Stimulated activated CD4-positive, alpha-beta T cell treated with anti-CD3 and anti-CD28 coated beads, Interleukin-15, amount 100 ng/mL, for 1 hour (primary cell): ENCODE measurements at regions not wholly inside any gene's neighbourhood (a gene's known extent, or its start where the extent isn't known, plus 50 kb on each side); places are given as distances from the start of the nearest gene placed in this dataset.
"Not testable (repeated sequence)": the region's sequence is repeated elsewhere in the genome, so short reads cannot be mapped to it uniquely, and the experiment has no call there.

Experiments
- DNase-seq, 2 donors: peaks; one replicate each; pipeline ENCODE4 v3.0.0-alpha.2; 2020; ENCODE audit warnings: low read depth in 1 of 2, low spot score in 1 of 2

DNA sequence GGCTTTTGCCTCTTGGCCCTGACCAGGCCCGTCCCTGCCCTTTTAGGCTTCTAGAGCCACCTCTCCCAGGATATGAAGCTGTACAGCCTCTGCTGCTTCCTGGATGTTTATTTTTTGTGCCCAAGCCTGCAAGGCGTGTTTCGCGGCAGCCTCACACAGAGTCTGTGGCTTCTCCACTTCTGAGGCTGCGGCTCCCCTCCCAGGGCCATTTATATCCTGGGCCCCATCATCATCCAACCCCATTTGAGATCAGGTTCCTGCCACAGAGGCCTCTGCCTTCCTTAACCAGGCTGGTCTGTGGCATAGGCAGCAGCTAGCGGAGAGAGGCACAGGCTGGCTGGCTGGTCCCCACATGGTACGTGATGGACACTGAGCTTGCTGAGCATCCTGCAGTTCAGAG, 114.1 kb upstream of the PWP1 start:
- DNase-seq, result no peak

DNA sequence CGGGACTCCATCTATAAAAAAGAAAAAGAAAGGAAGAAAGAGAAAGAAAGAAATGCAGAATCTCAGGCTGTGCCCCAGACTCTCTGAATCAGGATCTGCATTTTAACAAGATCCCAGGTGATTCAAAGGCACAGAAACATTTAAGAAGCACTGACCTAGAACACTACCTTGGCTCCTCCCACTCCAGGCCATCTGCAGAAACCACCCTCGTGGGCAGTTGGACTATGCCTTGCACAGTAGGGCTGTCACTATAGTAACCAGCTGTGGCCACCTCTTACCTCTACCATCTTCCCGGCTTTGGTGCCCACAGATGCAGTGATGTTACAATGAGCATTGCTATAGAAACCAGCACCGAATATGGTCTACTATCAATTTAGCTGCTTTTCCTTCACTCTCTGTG, 110.9 kb upstream of the PWP1 start:
- no peak for DNase-seq

DNA sequence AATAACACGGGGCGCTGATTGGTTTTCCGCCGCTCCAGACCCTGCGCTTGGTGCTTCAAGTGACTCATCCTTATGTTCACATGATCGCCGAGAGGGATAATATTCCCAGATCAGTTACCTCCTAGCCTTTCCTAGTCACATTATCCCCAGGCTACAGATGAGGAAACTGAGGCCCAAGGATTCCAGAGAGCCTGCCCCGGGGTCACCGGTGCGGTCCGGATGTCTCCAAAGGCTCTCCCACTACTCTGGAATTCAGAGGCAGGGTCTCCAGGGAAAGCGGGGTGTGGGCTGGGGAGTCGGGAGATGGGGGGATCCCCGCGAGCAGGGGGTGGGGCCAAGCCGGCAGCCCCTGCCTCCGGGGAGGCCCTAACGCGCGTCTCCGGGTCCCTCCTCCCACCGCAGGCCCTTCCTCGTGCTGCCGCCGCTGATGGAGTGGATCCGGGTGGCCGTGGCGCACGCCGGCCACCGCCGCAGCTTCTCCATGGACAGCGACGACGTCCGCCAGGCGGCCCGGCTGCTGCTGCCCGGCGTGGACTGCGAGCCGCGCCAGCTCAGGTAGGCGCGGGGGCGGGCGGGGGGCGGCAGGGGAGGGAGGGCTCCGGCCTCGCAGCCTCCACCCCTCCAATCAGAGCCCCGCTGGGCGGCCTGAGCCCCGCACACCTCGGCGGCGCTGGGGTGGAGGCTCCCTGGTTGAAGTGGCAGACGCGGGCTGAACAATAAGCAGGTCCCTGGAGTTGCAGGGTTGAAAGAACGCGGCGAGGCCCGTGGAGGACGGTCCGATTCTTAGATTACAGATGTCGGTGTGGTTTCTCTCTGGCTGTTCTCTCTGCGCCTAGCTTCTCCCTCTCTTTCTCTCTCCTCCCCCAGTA, 104.6 kb upstream of the PWP1 start:
- no peak for DNase-seq

DNA sequence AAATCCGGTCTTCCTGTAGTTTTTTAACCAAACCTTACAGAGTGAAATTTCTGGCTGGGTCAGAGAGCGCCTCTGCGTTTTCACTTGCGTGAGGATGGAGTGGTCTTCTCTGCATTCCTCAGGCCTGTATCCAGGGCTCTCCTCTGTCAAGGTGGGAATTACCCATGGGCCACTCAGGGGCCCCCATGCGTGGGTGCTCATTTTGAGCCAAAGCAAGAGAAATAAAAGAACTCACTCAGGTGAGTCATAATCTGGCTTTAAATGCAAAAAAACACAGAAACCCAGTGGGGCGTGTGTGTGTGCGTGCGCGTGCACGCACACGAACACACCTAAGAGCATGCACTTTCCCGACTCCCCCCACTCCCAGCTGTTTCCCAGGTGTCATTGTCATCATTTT, 104.0 kb upstream of the PWP1 start:
- DNase-seq, result no peak

DNA sequence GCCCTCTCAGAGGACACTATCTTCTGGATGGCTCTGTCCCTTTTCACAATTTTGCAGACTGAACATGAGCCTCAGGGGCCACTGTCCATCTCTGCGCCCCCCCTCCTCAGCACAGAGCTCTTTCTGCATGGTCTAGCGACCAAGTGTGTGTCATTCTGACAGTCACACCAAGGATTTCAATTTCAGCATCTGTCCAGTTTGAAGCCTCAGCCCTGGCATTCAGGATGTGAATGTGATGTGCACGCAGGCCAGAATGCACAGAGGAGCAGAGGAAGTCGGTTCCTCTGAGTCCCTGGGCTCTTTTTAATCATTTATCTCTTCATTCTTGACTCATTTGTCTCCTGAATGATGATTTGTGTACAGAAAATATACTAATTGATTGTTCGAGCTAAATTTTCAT, 102.0 kb upstream of the PWP1 start:
- no peak for DNase-seq

DNA sequence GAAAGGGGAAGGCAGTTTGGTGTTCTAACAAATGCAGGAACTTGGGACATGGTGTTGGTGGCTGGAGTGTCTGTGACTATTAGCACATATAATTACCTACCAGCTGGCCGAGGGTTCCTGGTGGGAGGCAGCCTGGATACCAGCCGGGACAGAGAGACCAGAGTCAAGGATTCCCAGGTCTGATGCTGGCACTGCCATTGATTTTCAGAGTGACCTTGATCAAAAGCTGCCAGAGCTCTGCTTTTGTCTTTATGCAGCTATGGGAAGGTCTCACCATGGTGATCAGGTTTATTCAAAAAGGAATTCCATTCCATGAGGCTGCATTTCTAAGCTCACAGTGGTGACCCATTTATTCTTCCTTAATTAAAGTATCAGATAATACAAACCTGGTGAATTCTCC, 101.0 kb upstream of the PWP1 start:
- no peak for DNase-seq

DNA sequence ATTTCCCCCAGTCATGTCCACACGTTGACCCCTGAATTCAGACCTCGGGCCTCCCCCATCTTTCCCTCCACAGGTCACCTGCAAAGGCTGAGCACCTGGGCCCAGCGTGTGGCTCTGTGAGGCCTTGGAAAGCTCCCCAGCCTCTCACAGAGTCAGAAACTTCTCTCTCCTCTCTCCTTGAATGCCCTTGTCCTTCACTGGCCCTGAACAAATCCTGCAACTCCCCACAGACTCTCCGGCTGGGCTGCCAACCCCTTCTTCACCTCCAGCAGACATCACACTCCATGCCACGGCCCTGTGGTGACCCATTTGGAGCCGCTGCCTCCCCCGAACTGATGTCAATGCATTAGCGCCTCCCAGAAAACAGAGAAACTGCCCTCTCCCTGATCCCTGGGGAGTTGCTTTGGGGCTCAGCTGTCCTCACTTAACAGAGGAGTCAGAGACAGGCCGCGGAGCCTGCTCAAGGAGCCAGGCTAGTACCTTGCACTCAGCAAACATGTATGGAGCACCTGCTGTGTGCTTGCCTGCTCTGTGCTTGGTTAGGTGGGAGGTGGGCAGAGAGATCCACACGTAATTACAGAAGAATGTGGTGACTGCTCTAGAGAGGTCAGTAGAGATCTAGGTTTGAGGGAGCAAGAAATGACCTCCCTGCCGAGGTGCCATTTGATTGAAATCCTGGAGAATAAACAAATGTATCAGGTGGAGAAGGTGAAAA, 99.2 kb upstream of the PWP1 start:
- DNase-seq, result no peak

DNA sequence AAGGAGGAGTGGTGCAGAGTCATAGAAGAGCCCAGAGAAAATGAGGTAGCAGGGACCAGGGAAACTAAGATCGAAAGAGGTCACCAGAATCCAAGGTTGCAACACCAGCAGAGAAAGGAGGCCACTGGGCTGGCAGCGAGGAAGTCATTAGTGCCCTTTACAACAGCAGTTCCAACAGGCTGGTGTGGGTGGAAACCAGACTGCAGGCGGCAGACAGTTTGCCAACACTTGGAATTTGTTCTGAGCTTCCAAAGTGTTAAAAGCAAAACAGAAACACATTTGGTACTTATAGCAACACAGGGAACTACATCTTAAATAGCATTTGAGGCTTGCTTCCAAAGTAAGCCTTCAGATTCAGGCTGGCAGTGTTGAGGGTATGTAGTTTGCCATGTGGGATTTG, 95.2 kb upstream of the PWP1 start:
- no peak for DNase-seq

DNA sequence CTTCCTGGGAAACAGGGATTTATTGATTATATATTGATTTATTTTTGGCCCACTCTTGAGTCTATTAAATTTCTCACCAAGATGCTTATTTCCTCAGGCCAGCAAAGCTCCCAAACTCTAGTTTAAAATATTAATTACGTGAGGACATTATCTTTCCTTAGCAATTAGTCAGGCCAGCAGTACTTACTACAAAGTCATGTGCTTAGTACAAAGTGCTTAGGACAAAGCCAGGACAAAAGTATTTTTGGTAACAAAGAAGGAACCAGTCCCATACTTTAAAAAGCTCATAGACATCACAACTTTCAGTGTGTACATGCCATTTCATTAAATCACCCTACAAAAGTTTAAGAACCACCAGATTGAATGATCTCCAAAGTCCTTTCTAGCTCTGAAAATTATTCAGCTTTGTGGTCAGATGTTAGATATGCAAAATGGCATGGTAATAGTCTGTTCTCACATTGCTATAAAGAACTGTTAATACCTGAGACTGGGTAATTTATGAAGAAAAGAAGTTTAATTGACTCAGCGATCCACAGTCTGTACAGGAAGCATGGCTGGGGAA, 94.7 kb upstream of the PWP1 start:
- no peak for DNase-seq

DNA sequence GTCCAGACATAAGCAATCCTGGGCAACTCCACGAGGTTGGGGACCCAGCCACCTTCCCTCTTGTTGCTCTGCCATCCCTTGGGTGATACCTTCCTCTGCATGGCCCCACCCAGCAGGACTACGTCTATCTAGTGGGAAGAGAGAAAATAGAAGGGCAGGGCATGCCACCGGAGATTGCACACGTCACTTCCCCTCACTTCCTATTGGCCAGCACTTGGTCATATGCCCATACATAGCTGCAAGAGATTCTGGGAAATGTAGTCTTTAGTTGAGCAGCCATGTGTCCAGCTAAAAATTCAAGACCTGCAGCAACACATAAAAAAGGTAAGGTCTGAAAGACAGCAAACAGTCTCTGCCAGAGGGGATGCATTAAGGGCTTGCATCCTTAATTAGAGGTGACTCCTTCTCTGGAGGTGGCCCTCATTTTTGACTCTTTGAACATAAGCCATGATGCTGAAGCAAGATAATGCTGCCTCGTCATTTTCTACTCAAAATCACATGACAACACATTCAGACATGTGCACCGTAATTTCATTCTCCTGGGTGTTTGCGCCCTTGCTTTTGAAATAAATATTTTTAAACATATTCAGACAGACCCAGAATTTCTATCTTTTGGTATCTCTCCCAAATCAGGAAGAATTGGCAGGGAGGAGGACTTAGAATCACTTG, 91.8 kb upstream of the PWP1 start:
- DNase-seq, result no peak

DNA sequence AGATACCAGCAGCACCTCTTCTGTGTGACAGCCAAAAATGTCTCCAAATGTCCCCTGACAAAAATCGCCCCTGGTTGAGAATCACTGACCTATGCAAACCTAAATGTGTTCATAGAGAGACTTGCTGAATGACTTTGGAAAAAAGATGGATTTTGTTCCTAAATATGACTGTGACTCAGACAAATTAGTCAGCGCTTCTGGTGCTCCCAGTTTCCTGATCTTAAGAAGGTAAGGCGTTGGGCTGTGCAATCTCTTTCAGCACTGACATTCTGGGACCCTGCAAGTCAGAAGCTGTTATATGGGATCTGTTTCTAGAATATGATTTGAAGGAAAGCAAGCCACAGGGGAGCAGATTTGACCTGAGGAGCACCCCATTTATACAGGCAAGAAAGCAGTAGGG, 90.6 kb upstream of the PWP1 start:
- DNase-seq, result no peak

DNA sequence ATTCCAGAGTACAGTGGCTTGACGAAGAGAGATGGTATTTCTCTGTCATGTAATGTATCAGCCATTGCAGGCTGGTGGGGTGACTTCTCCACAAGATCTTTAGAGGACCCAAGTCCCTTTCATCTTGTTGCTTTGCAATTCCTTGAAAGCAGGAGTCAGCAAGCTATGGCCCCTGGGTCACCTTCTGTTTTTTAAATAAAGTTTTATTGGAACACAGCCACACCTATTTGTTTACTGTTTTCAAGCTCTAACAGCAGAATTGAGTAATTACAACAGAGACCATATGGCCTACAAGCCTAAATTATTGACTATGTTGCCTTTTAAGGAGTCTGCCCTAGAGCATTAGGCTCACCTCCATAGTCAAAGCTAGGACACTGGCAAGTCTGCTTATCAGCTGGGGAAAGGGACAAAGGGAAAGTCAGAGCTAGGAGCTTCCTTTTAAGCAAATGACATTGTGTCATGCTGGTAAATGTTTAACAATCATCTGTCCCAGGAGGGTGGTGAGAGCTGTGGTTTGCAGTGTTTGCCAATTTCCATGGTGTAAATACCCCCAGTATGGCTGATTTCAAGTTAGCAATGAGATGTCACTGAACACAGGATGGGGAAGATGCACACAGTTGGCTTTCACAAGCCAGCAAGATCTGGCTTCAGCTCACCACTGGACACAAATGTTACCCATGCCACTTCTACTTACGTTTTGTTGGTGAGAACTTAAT, 87.7 kb upstream of the PWP1 start:
- no peak for DNase-seq

DNA sequence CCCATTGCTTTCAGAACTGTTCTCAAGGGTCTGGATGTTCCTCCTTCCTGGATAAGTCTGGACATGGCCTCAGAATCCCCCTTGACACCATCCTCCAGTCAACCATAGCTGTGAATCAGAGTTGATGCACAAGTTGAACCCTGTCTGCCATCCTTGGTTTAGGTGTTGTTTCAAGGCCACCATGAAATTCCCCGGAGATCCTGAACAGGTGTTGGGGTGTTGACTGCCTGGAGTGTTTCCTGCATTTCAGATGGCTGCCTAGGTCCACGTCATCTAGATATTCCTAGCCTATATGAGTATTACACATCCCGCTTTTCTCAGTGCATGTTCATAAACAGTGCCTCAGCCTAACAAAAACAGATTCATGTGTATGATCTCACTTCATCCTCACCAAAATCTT, 86.7 kb upstream of the PWP1 start:
- no peak for DNase-seq

DNA sequence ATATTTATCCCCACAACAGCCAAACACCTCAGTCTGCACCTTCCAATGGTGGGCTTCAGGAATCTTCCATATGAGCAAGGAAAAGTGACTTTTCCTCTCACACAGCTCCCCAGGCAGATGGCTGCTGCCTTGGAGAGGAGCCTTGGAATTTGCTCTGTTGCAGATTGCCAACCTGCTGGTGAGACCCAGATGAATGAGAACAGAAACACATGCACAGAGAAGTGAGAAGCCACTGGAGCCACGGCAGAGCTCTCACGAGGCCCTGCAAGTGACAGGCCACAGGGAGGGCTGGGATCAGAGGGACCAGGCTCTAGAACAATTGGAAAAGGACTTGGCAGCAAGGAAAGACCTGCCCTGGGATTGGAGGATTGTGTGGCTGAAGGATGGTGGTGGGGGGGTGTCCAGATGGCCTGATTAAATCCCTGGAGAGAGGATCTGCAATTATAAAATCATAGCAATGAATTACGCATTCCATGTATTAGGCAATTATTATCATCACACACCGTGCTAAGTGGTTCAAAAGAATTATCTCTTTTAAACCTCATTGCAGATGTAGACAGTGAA, 84.9 kb upstream of the PWP1 start:
- DNase-seq, result no peak

DNA sequence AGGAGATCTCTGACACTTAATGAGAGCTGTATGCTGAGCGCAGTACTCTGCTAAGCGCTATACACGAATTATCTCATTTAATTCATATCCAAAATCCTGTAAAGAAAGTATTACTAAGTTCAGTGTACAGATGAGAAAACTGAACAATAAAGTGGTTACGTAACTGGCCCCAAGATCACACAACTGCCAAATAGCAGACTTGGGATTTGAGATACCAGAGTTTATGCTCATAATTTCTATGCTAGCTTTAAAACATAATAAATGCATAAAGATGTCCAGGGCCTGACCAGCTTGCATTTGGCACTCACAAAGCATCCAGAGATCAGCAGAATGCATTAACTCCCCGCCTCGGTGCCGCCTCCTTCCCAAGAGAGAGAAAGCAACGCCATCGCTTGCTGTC, 83.2 kb upstream of the PWP1 start:
- no peak for DNase-seq

DNA sequence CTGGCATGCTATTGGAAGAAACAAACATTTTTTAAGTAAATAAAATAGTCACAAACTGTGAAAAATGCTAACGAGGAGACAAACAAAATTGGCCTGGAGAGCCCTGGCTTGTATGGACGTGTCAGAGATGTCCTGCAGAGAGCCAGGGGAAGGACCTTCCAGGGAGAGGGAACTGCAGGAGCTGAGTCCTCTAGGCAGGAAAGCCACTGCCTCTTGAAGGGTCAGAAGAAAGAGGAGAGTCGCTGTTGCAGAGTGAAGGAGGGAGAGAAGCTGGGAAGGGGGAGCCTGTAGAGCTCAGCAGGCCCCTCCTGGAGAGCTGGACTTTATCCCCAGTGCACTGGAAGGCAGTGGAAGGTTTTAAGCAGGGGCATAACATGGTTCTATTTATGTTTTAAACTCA, 80.3 kb upstream of the PWP1 start:
- DNase-seq, result no peak

DNA sequence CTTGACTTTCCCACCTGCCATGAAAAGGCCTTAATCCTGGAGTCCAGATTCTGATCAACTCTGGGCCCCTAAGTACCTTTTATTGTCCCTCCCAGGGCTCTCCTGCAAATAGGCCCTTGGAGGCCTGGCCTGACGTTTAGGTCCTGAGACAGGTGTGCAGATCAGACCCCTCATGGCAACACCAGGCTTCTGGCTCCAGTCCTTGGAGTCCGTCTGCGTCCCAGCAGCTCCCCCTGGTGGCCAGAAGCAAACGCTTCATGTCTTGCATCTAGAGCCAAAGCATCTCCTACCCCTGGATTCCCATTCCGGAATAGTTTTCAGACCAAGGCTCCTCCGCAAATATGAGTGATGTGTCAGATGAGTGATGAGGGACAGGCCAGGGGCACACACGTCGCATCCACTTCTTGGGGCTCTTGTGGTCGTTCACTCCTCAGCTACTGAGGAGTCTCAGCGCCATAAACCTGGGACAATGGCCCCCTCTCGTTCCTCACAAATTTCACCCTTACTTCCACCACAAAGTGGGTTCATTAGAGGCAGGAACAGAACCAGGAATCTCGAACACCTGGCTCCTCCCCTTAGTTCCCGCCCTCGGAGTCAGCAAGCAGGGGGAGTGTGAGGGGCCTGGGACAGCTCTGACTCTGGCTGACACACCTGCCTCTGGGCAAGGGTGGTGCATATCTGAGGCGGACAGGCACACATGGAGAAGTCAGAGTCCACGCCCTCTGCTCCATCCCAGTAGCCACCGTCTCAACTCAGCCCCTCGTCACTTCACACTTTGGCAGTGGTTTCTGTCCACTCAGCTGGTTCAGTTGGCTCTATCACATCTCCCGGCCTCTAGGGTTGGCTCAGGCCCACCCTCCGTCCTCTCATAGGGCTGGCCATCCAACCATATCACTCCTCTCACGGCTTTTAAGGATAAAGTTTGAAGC, 77.9 kb upstream of the PWP1 start:
- DNase-seq, result peak; percentile 55 to 74

DNA sequence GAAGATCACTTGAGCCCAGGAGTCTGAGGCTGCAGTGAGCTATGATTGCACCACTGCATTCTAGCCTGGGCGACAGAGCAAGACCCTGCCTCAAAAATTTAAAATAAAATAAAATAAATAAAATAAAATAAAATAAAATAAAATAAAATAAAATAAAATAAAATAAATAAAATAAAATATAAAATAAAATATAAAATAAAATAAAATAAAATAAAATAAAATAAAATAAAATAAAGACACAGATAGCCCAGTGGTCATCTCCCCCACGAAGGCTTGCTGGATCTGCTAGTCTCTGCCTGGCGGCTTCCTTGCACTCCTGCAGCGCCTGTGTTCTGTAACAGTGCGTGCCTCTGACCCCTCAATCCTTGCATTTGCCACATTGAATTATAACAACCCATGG, 76.8 kb upstream of the PWP1 start:
- not testable (repeated sequence) for DNase-seq

DNA sequence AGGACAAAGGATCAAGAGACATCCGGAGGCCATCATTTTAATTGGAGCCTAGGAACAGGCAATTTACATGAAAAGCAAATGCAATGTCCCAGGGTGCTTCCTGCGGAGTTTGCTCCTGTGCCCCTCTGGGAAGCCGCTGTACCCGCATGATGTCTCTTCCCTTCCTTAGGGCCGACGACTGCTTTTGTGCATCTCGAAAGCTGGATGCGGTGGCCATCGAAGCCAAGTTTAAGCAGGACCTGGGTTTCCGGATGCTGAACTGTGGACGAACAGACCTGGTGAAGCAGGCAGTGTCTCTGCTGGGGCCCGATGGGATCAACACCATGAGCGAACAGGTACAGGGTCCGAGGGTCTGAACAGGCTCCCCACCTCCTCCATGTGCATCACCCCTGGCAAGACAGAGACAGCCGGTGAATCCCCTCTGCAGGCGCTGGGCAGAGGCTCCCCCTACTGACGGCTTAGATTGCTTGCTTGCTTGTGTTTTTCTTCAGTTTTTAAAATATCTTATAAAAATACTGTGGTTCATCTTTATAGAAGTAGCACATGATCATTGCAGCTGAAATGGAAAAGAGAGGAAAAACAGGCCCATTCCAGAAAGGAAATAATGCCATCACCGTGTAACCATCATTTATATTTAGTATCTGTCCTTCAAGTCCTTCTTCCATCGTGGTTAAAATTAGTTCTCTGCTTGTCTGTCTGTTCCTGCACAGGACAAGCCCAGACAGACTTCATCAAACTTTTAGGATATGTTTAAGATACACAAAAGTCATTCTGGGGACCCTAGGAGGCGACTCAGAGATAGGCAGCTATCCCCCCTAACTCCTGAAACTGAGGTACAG, 75.4 kb upstream of the PWP1 start:
- DNase-seq, result no peak
